ENCODE measurements at regions not wholly inside any gene's neighbourhood (a gene's known extent, or its start where the extent isn't known, plus 50 kb on each side); places are given as distances from the start of the nearest gene placed in this dataset.

DNA sequence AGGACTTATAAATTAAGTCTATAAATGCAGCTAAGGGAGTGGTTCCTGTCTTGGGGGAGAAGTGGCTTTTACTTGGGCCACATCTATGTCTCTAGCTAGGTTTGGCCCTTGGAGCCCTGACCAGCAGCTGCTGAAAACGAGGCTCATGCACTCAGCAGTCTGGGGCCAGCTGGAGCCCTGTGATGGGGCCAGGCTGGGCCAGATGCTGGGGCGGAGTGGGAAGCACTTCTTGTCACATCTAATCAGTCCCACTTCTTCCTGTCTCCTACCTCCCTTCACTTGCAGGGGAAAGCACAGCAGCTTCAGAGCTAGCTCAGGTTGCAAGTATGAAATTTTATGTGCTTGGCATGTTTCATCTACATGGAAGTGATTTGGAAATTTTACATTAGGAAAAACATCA lies 209.9 kb upstream of the ROPN1 start:
- no peak for DNase-seq

DNA sequence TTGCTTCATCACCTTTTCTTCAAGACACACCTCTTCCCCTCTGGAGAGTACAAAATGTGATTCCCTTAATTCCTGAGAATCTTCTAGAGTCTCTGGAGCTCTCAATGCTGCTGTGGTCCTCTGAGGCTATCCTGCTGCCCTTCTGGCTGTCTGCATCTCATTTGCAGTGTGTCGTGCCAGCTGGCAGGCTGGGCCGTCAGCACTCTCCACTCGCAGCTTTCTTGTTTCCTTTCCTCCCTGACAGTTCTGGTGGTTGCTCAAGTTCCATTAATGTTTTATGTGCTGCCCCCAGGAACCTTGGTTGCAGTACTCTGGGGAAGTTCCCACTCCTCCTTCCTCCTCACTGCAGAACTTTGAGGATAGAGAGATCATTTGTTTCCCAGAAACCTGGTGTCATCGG lies 210.8 kb upstream of the ROPN1 start:
- DNase-seq = no peak

DNA sequence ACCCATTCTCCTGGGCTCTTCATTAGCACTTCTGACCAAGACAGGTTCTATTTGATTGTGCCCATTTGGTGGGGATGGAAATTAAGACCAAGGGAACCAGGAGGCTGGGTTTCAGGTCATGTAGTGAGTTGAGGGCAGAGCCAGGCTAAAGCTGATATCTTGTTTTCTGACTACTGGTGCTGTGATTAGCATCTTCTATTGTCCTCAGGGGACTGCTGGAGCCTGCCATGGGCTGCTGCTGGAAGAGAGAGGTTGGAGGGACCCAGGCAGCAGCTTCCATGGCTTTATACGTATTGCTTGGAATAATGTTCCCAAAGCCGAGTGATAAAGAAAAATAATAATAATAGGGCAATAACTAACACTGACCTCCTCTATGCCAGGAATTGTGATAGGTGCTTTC lies 211.4 kb upstream of the ROPN1 start:
- DNase-seq = no peak

DNA sequence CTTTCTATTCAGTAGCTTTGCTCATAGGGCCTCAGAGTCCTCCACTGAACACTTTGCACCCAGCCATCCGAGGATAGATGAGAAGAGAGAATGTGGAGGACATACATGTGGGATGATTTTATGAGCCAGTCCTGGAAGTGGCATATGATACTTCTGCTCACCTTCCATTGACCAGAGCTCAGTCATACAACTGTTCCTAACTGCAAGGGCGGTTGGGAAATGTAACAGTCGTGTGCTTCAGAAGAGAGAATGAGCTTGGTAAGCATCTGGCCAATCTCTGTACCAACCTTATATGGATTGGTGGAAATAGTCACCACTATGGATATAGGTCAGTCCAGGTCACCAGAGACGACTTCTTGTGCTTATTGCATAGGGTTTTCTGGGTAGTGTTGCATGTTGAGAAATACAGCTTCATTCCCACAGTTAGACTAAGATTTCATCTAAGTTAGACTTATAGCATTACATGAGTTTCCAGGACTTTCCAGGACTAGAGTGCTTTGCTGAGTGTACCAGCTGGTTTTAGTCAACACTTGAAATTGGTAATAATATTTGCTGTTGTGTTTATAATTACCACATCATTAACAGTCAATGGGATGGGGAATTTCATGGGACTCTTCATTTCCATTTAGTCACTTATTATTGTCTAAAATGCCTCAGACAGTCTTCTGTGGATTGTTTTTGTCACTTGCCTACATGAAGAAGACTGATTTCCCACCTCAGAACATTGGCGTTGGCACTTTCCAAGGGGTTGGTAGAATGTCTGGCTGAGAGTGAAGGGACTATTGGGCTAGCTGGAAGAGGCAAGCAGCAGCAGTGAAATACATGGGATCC lies 214.5 kb upstream of the ROPN1 start:
- no peak for DNase-seq

- DNase-seq = no peak
Observed at GRCh38 chr3:124207077-124207476, 215.2 kb upstream of the ROPN1 start.

GRCh38 chr3:124207873-124208485 lies 216.1 kb upstream of the ROPN1 start:
- no peak for DNase-seq

DNA sequence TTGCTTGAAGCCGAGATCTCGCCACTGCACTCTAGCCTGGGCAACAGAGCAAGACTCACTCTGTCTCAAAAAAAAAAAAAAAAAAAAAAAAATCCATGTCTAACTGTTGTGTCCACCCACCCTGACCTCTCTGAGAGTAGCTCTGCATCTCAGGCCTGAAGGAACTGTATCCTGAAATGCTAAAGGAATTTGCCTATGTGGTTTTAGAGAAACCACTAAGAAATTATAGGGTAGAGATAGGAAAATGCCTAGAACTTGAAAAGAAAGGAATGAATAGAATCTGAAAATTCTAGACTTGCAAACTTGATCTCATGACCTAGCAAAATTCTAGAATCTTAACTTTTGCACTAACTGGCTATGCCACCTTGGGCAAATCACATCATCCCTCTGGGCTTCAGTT lies 217.5 kb upstream of the ROPN1 start:
- DNase-seq = no peak

DNA sequence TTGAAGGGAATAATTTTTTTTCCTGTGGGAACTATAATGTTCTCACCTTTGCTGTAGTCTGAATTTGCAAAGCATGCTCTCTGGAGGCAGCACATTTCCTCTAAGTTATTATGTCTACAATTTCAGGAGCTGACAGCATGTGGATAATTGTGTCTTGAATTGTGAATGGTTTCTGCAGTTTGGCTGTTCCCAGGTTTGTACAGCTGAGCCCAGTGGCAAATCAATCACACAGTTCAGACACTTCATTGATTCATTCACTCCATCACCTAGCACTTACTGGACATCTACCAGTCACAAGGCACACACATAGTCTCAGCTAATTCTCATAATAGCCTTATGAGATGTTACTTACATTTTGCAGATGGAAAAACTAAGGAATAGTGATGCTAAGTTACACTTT lies 219.0 kb upstream of the ROPN1 start:
- DNase-seq = no peak

DNA sequence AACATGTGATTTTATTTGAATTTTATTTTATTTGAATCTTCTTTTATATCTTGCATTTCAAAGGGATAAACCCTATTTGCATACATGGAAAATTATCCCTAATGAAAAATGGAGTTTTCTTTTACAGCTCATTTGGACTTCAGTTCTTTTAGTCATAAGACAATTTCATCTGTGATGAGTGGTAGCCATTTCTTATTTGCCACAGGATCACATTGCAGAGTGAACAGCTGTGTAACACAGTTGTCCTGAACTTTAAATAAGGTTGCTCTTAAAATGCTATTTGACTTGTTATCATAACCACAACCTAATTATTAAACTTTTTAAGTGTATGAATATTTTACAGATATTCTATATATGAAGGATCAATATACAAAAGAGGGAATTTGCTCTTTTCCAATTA lies 221.7 kb upstream of the ROPN1 start:
- no peak for DNase-seq

DNA sequence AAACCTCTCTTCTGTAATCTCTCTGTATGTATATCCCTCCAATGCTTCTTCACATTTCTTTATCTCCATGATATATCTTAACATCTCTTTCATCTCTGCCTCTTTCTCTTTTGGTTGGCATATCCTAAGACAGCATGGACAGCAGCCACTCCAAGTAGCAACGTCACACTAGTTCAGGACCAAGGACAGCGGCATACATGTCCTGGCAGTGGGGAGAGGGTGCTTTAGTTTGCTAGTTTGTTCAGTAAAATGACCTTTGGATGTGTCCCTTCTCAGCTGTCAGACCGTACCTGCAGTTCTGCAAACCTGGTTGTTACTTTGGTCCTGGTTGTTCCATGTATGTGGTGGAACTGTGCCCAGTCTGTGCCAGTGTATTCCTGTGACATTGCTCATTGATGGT lies 225.6 kb upstream of the ROPN1 start:
- no peak for DNase-seq

GRCh38 chr3:124221422-124221821 lies 229.5 kb upstream of the ROPN1 start:
- DNase-seq = no peak

- no peak for DNase-seq
Observed at GRCh38 chr3:124223853-124224252, 231.9 kb upstream of the ROPN1 start.

- DNase-seq = no peak
Observed at GRCh38 chr3:124227150-124227630, 235.3 kb upstream of the ROPN1 start.

GRCh38 chr3:124229420-124229819 lies 237.5 kb upstream of the ROPN1 start:
- DNase-seq = no peak

DNA sequence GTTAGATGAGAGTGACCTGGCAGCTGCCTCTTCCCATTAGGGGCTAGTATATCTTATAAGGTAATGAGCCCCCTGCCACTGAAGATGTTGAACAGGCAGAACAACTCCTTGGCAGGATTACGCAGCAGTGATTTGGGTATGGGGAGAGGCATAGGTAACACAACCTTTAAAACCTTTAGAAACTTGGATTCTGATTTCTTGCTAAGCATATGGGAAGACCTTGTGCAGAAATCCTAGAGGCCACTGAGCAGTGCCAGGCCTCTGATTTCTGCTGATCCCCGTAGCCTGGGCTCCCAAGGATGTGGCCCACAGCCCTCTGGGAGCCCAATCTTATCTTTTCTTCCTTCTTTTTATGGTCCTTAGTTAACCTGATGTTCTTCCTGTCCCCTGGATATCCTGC lies 237.9 kb upstream of the ROPN1 start:
- no peak for DNase-seq

DNA sequence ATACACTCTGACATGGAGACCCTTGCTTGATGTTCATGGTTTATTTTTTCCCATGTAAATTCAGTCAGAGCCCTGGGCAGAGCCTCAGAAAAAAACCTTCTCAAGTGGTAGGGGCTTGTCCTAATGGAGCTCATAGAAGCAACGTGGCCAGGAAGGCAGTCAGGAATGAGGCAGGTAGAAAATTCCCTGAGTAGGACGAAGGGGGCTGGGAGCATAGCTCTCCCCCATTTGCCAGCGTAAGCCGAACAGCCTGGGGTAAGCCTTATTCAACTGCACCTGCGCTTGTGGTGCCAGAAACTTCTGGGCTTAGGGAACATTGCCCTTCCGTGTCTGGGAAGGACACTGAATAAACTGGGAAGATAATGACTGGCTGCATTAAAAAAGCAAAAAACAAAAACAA lies 238.5 kb upstream of the ROPN1 start:
- no peak for DNase-seq

DNA sequence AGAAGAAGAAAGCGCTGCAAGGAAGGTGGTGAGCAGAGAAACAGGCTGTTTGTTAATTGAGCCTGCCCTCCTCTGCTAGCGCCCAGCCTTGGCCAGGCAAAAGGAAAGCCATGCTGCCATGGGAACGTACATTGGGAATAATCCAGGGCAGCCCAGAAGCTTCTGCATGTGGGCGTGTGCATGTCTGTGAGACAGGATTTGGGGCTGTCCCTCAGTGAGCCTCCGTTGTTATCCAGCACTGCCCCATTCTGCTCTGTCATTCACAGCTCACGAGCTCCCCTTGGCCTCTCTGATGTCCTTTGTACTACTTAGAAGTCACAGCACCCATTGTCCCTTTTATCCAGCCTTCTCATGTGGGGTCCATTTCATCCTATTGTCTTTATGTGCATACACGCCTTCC lies 239.1 kb upstream of the ROPN1 start:
- no peak for DNase-seq

GRCh38 chr3:124234852-124235252 lies 242.9 kb upstream of the ROPN1 start:
- no peak for DNase-seq

DNA sequence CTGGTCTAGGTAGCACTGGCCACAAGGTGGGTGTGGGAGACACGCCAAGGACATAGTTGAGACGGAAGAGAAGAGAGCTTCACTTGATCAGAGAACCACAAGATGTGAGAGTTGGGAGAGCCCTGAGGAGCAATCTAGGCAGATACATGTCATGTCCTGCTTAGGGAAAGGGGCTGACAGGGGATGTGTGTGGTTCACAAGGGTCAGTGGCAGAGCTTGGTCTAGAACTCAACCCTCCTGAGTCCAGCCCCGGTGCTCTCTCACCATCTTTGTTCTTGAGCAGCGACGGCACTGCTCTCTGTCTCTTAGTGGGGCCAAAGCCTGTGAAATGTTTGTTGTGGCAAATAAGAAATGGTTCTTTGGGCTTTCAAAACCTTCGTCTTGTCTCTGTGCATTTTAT lies 243.5 kb upstream of the ROPN1 start:
- no peak for DNase-seq

DNA sequence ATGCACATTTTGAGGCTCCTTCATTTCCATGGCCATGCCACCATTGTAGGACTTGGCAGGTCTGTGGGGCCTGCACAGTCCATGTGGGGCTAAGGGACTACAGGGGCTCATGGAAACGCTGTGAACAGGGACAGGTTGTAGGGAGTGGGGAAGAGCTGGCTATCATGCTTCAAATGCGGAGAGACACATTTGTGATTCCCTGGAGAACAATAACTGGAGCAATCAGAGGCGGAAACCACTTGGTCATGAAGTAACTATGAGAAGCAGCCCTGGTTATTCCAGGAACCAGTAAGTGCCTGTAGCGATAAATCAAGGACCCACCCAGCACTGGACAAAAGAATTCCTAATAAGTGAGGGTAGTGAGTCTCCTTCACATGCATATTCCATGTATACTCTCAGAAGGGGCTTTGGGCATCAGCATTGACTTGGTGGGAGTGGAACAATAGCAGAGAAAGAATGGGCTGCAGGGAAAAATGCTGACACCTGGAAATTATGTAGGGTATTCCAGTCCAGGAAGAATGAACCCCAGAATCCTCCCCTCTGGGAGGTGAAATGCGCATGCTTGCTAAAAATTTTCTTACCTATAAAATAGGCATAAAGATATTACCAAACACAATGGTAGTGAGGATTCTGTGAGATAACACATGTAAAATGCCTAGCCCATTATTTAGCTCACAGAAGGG lies 251.4 kb upstream of the ROPN1 start:
- DNase-seq = no peak

GRCh38 chr3:124246376-124246775 lies 254.5 kb upstream of the ROPN1 start:
- DNase-seq = no peak

- no peak for DNase-seq
Observed at GRCh38 chr3:124246949-124247348, 255.0 kb upstream of the ROPN1 start.

DNA sequence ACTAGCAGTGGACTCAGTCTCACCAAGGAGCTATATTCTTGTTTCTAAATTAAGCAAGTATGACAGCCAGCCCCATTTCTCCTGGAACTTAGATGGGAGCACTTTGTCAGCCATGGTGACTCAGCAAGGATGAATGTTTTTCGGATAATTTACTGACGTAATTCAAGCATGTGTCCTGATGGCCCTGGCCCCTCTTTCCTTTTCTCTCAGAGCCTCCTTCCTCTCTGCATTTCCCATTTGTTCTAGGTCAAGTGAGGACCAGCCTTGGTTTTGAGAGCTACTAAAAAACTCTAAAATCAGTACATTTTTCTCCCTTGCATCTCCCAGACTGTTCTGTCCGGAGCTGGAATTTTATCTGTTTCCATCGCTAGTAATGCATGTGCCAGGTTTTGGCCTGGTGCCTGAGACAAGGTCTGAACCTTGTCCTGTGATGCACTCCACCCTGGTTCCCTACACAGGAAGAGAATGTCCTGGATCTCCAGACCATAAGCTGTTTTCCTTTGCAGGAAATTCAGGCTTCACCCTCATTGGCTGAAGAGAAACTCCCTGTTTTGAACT lies 256.6 kb upstream of the ROPN1 start:
- DNase-seq = no peak

DNA sequence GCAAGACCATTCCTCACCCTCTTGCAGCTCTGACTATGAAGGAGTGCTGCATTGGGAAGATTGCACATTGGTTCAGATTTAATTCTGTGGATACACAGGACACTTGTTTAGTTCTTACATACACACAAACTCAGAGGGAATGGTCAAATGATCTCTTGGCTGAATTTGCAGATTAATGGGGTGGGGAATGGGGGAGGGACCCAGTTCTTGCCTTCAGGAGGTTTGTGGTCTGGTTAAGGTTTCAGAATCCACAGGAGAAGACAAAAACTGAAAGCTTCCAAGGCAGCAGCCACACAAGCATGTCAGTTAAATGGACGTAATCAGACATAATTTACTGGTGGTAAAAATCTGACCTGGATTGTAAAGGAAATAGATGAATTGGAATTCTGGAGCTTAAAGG lies 257.1 kb upstream of the ROPN1 start:
- DNase-seq = no peak
